HEK293T (cell line): ENCODE measurements at regions not wholly inside any gene's neighbourhood (a gene's known extent, or its start where the extent isn't known, plus 50 kb on each side); places are given as distances from the start of the nearest gene placed in this dataset.

Experiments
- CTCF ChIA-PET: fragments of 350-600 bp; formaldehyde crosslinking; extraction: SDS; loops from one replicate; lab custom pipeline; 2021; ENCODE audit warnings: antibody characterized with exemption, inconsistent platforms; lab: Yijun Ruan, JAX
- POLR2A ChIA-PET: fragments of 350-600 bp; formaldehyde crosslinking; extraction: SDS; loops from one replicate; lab custom pipeline; 2020; ENCODE audit warnings: antibody characterized with exemption, inconsistent platforms; lab: Yijun Ruan, JAX
- DNase-seq: peaks from one replicate; pipeline ENCODE4 v3.0.0; 2012; ENCODE audit warnings: mixed read lengths; ENCODE audit errors: extremely low spot score
- ARNT ChIP-seq: fragments of 450-650 bp; IDR thresholded peaks from 2 replicates; pipeline ENCODE4 v1.6.1; 2017; ENCODE audit warnings: mild to moderate bottlenecking
- BHLHE40 ChIP-seq: fragments of 450-650 bp; IDR thresholded peaks from 2 replicates; pipeline ENCODE4 v1.6.1; 2016; ENCODE audit warnings: mild to moderate bottlenecking, moderate library complexity, borderline replicate concordance
- CTBP1 ChIP-seq: fragments of 450-650 bp; IDR thresholded peaks from 2 replicates; pipeline ENCODE4 v1.6.1; 2016; ENCODE audit warnings: borderline replicate concordance
- ELF4 ChIP-seq: fragments of 450-650 bp; IDR thresholded peaks from 2 replicates; pipeline ENCODE4 v1.6.1; 2017; ENCODE audit warnings: antibody characterized with exemption
- FOXA1 ChIP-seq: fragments of 450-650 bp; IDR thresholded peaks from 2 replicates; pipeline ENCODE4 v1.6.1; 2016; ENCODE audit warnings: mild to moderate bottlenecking
- FOXK2 ChIP-seq: fragments of 450-650 bp; IDR thresholded peaks from 2 replicates; pipeline ENCODE4 v1.6.1; 2016; ENCODE audit warnings: mild to moderate bottlenecking
- FOXM1 ChIP-seq: fragments of 450-650 bp; IDR thresholded peaks from 2 replicates; pipeline ENCODE4 v1.6.1; 2017; ENCODE audit warnings: mild to moderate bottlenecking, borderline replicate concordance
- HDGF ChIP-seq: fragments of 450-650 bp; IDR thresholded peaks from 2 replicates; pipeline ENCODE4 v1.6.1; 2017; ENCODE audit warnings: antibody characterized with exemption, borderline replicate concordance
- L3MBTL2 ChIP-seq: fragments of 450-650 bp; conservative IDR thresholded peaks from 2 replicates; pipeline ENCODE4 v1.6.1; 2016; ENCODE audit warnings: mild to moderate bottlenecking
- LEF1 ChIP-seq: fragments of 450-650 bp; IDR thresholded peaks from 2 replicates; pipeline ENCODE4 v1.6.1; 2017; ENCODE audit warnings: mild to moderate bottlenecking, borderline replicate concordance
- NFRKB ChIP-seq: fragments of 450-650 bp; IDR thresholded peaks from 2 replicates; pipeline ENCODE4 v1.6.1; 2016; ENCODE audit warnings: mild to moderate bottlenecking, moderate library complexity
- PKNOX1 ChIP-seq: fragments of 450-650 bp; IDR thresholded peaks from 2 replicates; pipeline ENCODE4 v1.6.1; 2016
- SP1 ChIP-seq: fragments of 450-650 bp; IDR thresholded peaks from 2 replicates; pipeline ENCODE4 v1.6.1; 2017
- SUZ12 ChIP-seq: fragments of 450-650 bp; IDR thresholded peaks from 2 replicates; pipeline ENCODE4 v1.6.1; 2016; ENCODE audit warnings: mild to moderate bottlenecking
- TARDBP ChIP-seq: fragments of 450-650 bp; IDR thresholded peaks from 2 replicates; pipeline ENCODE4 v1.6.1; 2016
- ZNF384 ChIP-seq: fragments of 450-650 bp; IDR thresholded peaks from 2 replicates; pipeline ENCODE4 v1.6.1; 2016

DNA sequence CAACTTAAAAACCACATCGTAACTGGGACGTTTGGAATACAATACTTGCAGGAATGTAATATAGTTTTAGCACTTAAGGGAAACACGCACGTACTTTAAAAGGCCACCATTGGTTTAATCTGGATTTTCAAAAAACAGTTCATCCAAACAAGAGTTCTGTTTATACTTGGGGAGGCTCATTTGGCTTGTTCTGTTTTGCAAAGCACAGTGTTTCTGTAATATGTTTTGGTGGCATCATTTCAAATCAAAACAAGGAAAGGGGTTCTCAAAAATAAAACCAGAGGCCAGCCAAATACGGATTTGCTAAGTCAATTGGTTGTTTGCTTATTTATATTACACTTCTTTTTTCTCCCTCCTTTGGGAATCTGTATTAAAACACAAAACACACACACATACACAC is 656.1 kb upstream of the SOX9 start:
- CTCF ChIA-PET, result no interaction called here
- POLR2A ChIA-PET, result no interaction called here
- TF ChIP-seq CTBP1 (no peak), PKNOX1 (no peak), FOXA1 (no peak), SUZ12 (no peak), TARDBP (no peak), ELF4 (no peak), FOXM1 (no peak), NFRKB (no peak), LEF1 (no peak), ZNF384 (no peak), BHLHE40 (no peak), L3MBTL2 (no peak), ARNT (no peak), HDGF (no peak), SP1 (no peak), FOXK2 (no peak)
- DNase-seq, result no peak

GRCh38 chr17:71467719-71468118 is 653.1 kb upstream of the SOX9 start:
- CTCF ChIA-PET, result no interaction called here
- DNase-seq, result no peak
- TF ChIP-seq L3MBTL2, result no peak
- POLR2A ChIA-PET, result interaction anchor here (1.0 kb wide), 1 partner anchor 26 kb away, joined by 3 read pairs; no protein-coding TSS in a partner anchor

DNA sequence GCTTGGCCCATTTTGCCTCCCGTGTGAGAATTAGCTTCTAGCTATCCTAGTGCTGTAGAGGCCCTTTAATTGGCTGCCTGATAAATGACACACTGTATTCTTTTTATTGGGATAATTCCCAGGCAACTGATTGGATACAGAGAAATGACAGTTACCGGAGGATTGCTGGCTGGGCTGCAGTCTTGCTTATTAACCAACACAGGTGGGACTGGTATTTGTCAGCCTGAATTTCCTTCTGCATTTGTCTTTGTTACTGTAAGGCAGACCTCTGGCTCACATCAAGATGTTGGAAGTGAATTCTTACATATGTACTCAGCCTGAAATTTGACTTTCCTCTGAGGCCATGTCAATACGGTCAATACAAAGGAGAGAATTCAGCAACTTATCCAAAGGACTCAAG is 650.8 kb upstream of the SOX9 start:
- no peak for TF ChIP-seq LEF1
- TF ChIP-seq NFRKB, result no peak
- no peak for TF ChIP-seq SUZ12
- no peak for TF ChIP-seq SP1
- no peak for TF ChIP-seq FOXA1
- TF ChIP-seq ELF4, result no peak
- TF ChIP-seq L3MBTL2, result no peak
- TF ChIP-seq TARDBP, result no peak
- TF ChIP-seq ZNF384, result no peak
- TF ChIP-seq HDGF, result no peak
- TF ChIP-seq BHLHE40, result no peak
- POLR2A ChIA-PET, result no interaction called here
- DNase-seq, result no peak
- CTCF ChIA-PET, result interaction anchor here (0.6 kb wide), 2 partner anchors 25 to 294 kb away, joined by 3 read pairs; no protein-coding TSS in a partner anchor

DNA sequence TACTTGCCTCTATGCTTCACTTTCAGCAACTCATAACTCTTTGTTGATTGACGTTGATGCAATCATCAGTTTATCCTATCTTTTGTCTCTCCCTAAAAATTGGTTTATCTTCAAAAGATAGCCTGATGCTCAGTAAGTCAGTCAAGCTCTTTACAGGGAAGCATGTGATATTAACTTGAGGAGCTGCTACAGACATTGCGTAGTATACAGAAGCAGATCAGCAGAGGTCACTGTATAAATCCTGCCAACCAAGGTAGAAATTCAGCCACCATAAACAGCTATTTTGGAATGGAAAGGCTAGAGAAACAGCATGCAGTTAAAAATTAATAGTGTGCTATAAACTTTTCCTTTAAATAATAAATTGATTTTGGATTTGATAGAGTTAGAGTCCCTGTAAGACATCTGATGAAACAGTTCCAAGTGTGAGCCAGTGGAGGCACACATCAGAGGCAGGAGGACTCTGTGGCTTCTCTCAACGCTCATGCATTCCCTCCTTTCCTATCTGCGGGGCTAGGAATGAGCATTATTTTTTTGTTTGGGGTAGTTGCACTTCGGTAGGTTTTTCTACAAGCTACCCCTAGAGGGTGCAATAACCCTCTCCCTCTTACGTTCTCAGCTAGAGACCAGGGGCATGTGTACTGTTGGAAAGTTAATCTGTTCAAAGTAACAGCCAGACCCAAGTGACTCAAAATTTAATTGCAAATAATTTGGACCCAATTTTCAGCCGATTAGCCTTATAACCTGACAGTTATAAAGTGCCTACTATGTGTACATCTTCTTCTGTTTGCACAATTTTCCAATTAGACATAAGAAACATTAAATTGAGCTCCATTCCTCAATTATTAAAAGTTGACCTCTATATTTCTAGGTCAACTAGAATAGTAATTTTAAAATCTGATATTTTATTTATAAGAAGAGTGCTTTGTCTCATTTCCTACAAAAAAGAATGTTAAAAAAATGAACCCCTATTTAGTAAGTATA is 647.7 kb upstream of the SOX9 start:
- DNase-seq, result peak; percentile 60
- ChIA-PET CTCF (interaction anchor here (0.5 to 1.5 kb wide), 8 partner anchors 11 to 613 kb away, joined by 3 to 7 read pairs (median 4); no protein-coding TSS in a partner anchor), POLR2A (interaction anchor here (0.6 to 1.3 kb wide), 2 partner anchors 33 to 647 kb away, joined by 3 read pairs; partner anchors contain the start of gene SOX9)
- TF ChIP-seq PKNOX1 (no peak), ZNF384 (0 out of 2 replicates have a peak, but pooled peaks have one; percentile 10)

DNA sequence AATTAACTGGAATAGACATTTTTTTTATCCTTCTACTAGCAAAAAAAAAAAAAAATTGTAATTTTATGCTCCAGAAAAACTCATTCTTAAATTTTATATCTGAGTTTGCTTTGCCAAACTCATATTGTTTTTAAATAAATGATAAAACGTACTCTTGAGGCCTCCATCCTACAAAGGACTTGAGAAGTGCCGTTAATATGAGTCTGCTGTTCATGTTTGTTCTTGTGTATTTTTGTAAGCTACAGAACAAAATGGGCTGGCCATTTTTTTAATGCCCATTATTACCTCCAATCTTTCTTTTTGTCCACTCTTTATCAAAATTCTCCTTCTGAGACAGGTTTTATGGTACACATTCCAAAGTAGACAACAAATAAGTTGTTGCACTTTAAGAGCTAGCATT is 643.5 kb upstream of the SOX9 start:
- no peak for DNase-seq
- CTCF ChIA-PET, result interaction anchor here (0.6 kb wide), 1 partner anchor 45 kb away, joined by 3 read pairs; no protein-coding TSS in a partner anchor
- TF ChIP-seq ARNT (no peak), ZNF384 (no peak), CTBP1 (no peak), SP1 (no peak), L3MBTL2 (no peak)
- POLR2A ChIA-PET, result no interaction called here

GRCh38 chr17:71480099-71480498 is 640.7 kb upstream of the SOX9 start:
- no peak for DNase-seq
- CTCF ChIA-PET, result interaction anchor here (0.7 kb wide), 1 partner anchor 1247 kb away, joined by 5 read pairs; no protein-coding TSS in a partner anchor

More at GRCh38 chr17:71480099-71480498, 640.7 kb upstream of the SOX9 start:
- TF ChIP-seq BHLHE40, result no peak
- TF ChIP-seq L3MBTL2, result no peak
- TF ChIP-seq TARDBP, result no peak
- TF ChIP-seq ZNF384, result no peak
- TF ChIP-seq LEF1, result no peak
- no peak for TF ChIP-seq NFRKB
- no peak for TF ChIP-seq FOXK2
- no peak for TF ChIP-seq ARNT
- no peak for TF ChIP-seq HDGF
- TF ChIP-seq SP1, result no peak
- no peak for TF ChIP-seq PKNOX1
- no peak for TF ChIP-seq SUZ12
- POLR2A ChIA-PET, result no interaction called here
